HG03378 (cell line): ENCODE measurements at regions not wholly inside any gene's neighbourhood (a gene's known extent, or its start where the extent isn't known, plus 50 kb on each side); places are given as distances from the start of the nearest gene placed in this dataset.

Source experiments
- ATAC-seq: cut with Tn5 transposase; IDR thresholded peaks from one replicate; pipeline ENCODE4 v1.9.1; 2021; ENCODE audit warnings: mild to moderate bottlenecking, moderate library complexity; ENCODE audit not compliant: unreplicated experiment

- no peak for ATAC-seq
Observed at GRCh38 chr16:77652399-77652798, 69.9 kb upstream of the NUDT7 start.

- ATAC-seq = no peak
Observed at GRCh38 chr16:77657016-77657415, 65.3 kb upstream of the NUDT7 start.

GRCh38 chr16:77660311-77660710 lies 62.0 kb upstream of the NUDT7 start:
- ATAC-seq = no peak

- ATAC-seq = no peak
Observed at GRCh38 chr16:77662246-77662645, 60.1 kb upstream of the NUDT7 start.

- no peak for ATAC-seq
Observed at GRCh38 chr16:77663711-77664110, 58.6 kb upstream of the NUDT7 start.

GRCh38 chr16:77666771-77667170 lies 55.5 kb upstream of the NUDT7 start:
- no peak for ATAC-seq

GRCh38 chr16:77668201-77668600 lies 54.1 kb upstream of the NUDT7 start:
- no peak for ATAC-seq

- ATAC-seq = peak; percentile 76
Observed at GRCh38 chr16:77669057-77669456, 53.3 kb upstream of the NUDT7 start.
